AG09319 (cell line): ENCODE measurements at regions not wholly inside any gene's neighbourhood (a gene's known extent, or its start where the extent isn't known, plus 50 kb on each side); places are given as distances from the start of the nearest gene placed in this dataset.

Source experiments
- DNase-seq: peaks from one replicate; pipeline ENCODE4 v3.0.0-alpha.2; 2010; ENCODE audit warnings: low read depth; ENCODE audit errors: extremely low read depth
- TF ChIP-seq, protein P1 (sequence below): IDR thresholded peaks from 2 replicates; pipeline ENCODE4 v1.5.1; 2011; ENCODE audit warnings: low read depth, mild to moderate bottlenecking, inconsistent platforms, low read length, moderate library complexity

DNA sequence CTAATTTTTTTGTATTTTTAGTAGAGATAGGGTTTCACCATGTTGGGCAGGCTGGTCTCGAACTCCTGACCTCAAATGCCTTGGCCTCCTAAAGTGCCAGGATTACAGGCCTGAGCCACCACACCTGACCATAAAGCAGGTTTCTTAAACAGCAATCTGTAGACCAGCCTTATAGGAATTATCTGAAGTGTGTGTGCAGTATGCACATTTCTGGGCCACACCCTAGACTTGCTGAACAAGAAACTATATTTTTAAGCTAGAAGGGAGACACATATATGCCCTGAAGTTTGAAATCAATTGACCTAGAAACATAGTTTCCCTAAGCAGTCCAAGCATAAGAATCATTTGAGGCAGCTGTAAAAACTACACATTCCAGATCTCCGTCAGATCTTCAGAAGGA is 805.7 kb downstream of the TUSC7 start:
- TF ChIP-seq, protein P1, sequence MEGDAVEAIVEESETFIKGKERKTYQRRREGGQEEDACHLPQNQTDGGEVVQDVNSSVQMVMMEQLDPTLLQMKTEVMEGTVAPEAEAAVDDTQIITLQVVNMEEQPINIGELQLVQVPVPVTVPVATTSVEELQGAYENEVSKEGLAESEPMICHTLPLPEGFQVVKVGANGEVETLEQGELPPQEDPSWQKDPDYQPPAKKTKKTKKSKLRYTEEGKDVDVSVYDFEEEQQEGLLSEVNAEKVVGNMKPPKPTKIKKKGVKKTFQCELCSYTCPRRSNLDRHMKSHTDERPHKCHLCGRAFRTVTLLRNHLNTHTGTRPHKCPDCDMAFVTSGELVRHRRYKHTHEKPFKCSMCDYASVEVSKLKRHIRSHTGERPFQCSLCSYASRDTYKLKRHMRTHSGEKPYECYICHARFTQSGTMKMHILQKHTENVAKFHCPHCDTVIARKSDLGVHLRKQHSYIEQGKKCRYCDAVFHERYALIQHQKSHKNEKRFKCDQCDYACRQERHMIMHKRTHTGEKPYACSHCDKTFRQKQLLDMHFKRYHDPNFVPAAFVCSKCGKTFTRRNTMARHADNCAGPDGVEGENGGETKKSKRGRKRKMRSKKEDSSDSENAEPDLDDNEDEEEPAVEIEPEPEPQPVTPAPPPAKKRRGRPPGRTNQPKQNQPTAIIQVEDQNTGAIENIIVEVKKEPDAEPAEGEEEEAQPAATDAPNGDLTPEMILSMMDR = no peak
- DNase-seq = no peak

DNA sequence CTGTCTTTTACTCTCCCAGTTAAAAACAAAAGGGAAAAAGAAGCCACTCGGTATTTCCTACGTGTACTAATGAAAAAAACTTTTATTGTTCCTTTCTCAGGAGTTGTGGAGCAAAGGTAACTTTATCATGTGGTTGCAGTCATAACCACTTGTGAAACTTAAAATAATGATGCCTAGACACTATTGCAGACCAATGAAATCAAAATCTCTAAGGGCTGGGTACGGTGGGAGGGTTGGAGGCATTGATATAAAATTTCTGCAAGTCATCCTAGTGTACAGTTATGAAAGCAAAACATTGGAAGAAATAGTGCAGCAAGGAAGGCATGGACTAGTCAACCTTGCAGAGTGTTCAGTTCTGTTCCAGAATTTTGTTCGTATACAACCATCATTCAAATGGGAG is 808.8 kb downstream of the TUSC7 start:
- TF ChIP-seq, protein P1 = no peak
- no peak for DNase-seq

DNA sequence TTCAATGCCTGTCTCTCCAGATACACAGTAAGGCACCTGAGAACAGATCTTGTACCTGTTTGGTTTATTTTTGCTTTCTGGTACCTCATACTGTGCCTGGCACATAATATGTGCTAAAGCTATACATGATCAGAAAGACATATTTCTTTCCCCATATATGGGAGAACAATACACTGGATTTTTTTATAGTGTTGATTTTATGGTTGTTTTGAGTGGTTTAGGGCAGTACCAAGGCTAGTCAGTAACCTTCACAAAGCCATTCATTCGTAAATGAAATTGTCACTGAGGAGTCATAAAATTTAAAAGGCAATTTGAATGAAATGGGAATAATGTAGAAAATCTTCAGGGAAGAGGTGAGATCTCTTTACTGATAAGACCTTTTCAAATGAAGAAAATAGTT is 810.2 kb downstream of the TUSC7 start:
- no peak for DNase-seq
- TF ChIP-seq, protein P1 = no peak

DNA sequence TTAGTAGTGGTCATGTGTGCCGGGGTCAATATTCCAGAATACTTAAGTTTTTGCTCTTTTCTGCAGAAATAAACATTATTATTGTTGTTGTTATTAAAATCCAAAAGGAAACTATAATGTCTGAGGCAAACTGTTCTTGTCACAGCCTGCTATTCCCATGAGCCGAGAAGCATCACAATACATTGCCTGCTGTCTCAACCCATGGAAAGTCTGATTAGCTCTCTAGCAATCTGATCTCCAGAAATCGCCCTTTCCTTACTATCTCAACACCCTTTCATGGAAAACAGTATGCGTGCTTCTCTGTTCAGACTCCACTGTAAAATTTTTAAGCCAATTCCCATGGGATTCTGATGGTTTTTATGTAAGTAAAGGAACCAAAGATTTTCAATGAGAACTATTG is 811.0 kb downstream of the TUSC7 start:
- no peak for DNase-seq
- TF ChIP-seq, protein P1 = no peak

DNA sequence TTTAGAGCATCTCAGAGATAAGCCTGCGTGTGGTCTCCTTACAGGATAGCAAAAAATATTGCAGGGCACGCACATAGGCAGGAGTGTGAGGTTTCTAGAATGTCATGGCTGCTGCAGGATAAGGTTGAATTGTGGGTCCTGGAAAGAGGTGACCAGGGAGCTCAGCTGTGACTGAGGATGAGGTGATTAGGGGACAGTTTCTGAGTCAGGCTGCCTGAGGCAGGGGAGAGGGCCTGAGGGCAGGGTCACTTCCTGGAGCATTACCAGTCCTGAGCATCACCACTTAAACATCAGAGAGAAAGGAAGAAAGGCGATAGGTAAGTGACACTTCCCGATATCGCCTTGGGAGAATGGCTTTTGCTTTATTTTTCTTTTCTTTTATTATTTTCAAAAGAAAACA is 813.8 kb downstream of the TUSC7 start:
- TF ChIP-seq, protein P1 = no peak
- DNase-seq = no peak

DNA sequence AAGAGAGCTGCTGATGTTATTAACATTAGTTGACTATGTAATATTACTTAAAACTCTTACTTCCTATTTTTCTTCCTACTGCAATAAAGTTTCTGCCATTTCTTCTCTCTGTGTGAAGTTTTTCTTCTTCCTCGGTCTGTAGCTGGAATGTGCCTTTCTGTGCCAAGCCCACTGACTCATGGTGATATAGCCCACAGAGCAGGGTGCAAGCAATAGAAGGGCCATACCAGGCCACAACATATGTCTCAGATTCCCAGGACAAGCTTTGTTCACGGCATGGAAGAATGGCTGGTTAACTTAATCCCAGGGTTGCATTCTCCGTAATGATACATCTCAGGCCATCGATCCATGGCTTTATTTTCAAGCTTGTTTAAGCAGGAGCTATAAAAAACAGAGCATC is 815.3 kb downstream of the TUSC7 start:
- DNase-seq = no peak
- TF ChIP-seq, protein P1 = no peak

DNA sequence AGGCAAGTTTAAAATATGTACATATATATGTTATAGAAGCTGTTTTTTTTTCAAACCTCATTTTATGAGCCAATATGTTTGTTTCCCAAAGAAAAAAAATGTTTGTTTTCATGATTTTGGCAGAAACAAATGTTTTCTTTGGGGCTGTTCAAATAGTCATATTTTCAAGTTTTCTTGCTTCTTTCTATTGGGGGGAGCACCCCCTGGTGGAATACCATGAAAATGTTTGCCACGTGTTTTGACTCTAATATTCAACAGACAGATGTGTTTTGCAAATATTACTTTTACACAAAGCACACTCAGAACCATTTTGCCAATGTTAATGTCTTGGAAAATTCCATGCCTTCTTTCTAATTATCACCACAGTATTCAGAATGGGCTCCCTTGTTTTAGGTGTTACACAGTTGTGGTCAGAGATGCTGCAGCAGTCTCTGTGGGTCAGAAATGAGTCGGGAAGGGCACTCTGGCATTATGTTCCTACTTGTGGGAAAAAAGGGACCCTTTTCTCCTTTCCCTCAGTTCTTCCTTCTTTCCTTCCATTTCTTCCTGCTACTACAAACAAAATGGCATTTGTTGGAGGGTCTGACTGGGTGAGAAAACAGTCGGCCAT is 817.0 kb downstream of the TUSC7 start:
- TF ChIP-seq, protein P1 = peak; percentile 53
- no peak for DNase-seq
